ENCODE measurements at regions not wholly inside any gene's neighbourhood (a gene's known extent, or its start where the extent isn't known, plus 50 kb on each side); places are given as distances from the start of the nearest gene placed in this dataset.

DNA sequence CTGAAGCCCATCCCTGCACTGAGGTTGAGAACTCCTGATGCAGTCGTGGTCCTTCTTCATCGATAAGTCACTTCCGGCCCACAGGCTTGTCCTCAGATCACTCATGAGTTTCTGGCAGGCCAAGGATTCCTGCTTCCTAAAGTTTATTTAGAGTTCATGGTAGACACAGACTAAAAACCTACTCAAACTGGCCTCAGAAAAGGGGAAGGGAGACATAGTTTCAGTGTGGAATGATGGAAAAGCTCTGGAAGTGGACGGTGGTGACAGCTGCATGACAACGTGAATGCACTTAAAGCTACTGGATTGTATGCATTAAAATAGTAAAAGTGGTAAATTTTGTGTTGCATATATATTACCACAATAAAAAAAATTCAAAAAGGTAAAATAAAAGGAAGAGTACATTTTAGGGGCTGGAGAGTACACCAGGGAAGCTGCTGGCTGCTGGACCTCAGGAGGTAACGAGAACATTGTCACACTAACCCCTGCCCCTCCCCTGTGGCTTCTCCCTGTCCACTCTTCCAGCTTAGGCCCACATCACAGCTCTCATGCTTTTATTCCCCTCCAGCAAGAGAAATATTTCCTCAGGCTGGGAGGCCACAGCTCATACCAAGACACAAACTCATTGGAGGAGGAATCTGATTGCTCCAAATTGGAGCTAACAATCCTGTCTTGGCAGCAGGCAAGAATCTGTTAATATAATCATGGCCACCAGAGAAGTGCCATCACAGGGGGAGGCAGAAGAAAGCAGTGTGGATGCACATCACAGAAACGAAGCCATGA, 741.0 kb downstream of the UQCRFS1 start:
- TF ChIP-seq CTCF (IDR thresholded peaks at IDR 0.05) (no peak), POLR2A (IDR thresholded peaks at IDR 0.05) (no peak), POLR2AphosphoS5 (IDR thresholded peaks at IDR 0.05) (no peak)
